ENCODE measurements at regions not wholly inside any gene's neighbourhood (a gene's known extent, or its start where the extent isn't known, plus 50 kb on each side); places are given as distances from the start of the nearest gene placed in this dataset.

- TSS peak; percentile 12 for BruUV-seq (replicated peaks)
- CTCF ChIA-PET (ENCODE audit: low intra/inter-chr PET ratio), result interaction anchor here (0.6 kb wide), 1 partner anchor 145 kb away, joined by 3 read pairs; no protein-coding TSS in a partner anchor
- H3K9ac ChIP-seq (ENCODE audit: insufficient read depth in 1 of 2, low read depth in 2 of 2, low read length in 2 of 2), result no peak overlapping the region
Measured at GRCh38 chr1:194829492-194829891, 1643.1 kb upstream of the B3GALT2 start.

More at GRCh38 chr1:194829492-194829891, 1643.1 kb upstream of the B3GALT2 start:
- no peak for TF ChIP-seq ZKSCAN3 (CRISPR knock-in tag; IDR thresholded peaks at IDR 0.05)
- TF ChIP-seq HCFC1 (IDR thresholded peaks at IDR 0.05; ENCODE audit: low read depth, low read length), result no peak
- TF ChIP-seq HNRNPH1 (optimal IDR thresholded peaks at IDR 0.05; ENCODE audit: low read depth, low read length), result no peak
- TF ChIP-seq POLR2A (conservative IDR thresholded peaks at IDR 0.05), result no peak
- peak; percentile 47; the same call in 1 of the 2 replicates for TF ChIP-seq CBFA2T3 (IDR thresholded peaks at IDR 0.05)
- no peak for TF ChIP-seq DLX4 (CRISPR knock-in tag; IDR thresholded peaks at IDR 0.05)
- TF ChIP-seq CHD4 (IDR thresholded peaks at IDR 0.05; ENCODE audit: insufficient read depth, insufficient replicate concordance, low read depth, low read length, poor library complexity, severe bottlenecking), result no peak
- TF ChIP-seq ZNF766 (CRISPR knock-in tag; conservative IDR thresholded peaks at IDR 0.05), result no peak
- no peak for TF ChIP-seq FOXP4 (CRISPR knock-in tag; IDR thresholded peaks at IDR 0.05; ENCODE audit: borderline replicate concordance)
- TF ChIP-seq ZNF239 (CRISPR knock-in tag; IDR thresholded peaks at IDR 0.05), result no peak
- TF ChIP-seq ARID1B (IDR thresholded peaks at IDR 0.05), result 0 out of 2 replicates have a peak, but pooled peaks have one; percentile 10
- TF ChIP-seq XRCC5 (IDR thresholded peaks at IDR 0.05; ENCODE audit: low read depth, low read length), result no peak
- no peak overlapping the region for H3K4me3 ChIP-seq
- no peaks in the 10 kb centered on the region for H3K4me1 ChIP-seq (replicated peaks in 1 of 2; ENCODE audit: control insufficient read depth in 2 of 2, insufficient read depth in 2 of 2, low read length in 2 of 2)
- H3K27me3 ChIP-seq (ENCODE audit: control insufficient read depth in 2 of 2, insufficient read depth in 2 of 2, low read length in 2 of 2), result no peaks in the 10 kb centered on the region
- H3K9me1 ChIP-seq (ENCODE audit: control insufficient read depth, insufficient read depth, low read length), result no peaks in the 10 kb centered on the region
- intact Hi-C loops (cut with micrococcal nuclease) (no loop called here), in situ Hi-C loops (cut with MboI) (no loop called here)
- ATAC-seq (no peak), FAIRE-seq (no peak), DNase-seq (ENCODE audit: extremely low read depth in 1 of 4, low spot score in 3 of 4) (no peak)
- H3K27ac ChIP-seq (ENCODE audit: extremely low read depth, low read depth, low read length), result no peak overlapping the region
- H4K20me1 ChIP-seq (replicated peaks; ENCODE audit: control insufficient read depth, insufficient read depth, low read length), result no peaks in the 10 kb centered on the region
- POLR2A ChIA-PET, result interaction anchor here (1.6 kb wide), 1 partner anchor 30 kb away, joined by 3 read pairs; no protein-coding TSS in a partner anchor
- H3K36me3 ChIP-seq (ENCODE audit: control insufficient read depth, insufficient read depth, low read length), result no peaks in the 10 kb centered on the region
- no peak overlapping the region for H3K4me2 ChIP-seq (ENCODE audit: insufficient read depth, low read length)
- no peak overlapping the region for H2AFZ ChIP-seq (ENCODE audit: low read depth, low read length)
- H3K79me2 ChIP-seq (ENCODE audit: control insufficient read depth, insufficient read depth, low read length), result peaks cover 66% of the 10 kb centered on the region
- no peaks in the 10 kb centered on the region for H3K9me3 ChIP-seq (replicated peaks; ENCODE audit: control insufficient read depth, insufficient read depth, low read depth, low read length)

Data from K562 (cell line).